ENCODE measurements at regions not wholly inside any gene's neighbourhood (a gene's known extent, or its start where the extent isn't known, plus 50 kb on each side); places are given as distances from the start of the nearest gene placed in this dataset.

DNA sequence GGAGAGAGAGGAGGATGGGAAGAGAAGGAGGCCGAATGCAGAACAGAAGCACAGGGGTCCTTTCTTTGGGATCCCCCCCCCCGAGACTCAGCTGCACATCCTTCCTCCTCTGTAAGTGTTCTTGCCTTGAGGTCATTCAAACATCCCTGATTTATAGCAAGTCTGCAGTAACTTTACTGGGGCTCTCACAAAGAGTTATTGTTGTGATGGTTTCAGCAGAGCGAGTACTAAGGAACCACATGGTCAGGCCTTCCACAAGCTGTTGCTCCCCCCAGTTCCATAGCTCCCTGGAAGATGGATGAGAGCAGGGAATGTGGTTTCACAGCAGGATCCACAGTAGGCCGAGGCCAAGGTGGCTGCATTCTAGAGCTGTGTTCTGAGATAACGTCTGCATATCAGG, 351.4 kb upstream of the CDH4 start:
- no peak for DNase-seq (ENCODE audit: low read depth)

- DNase-seq (ENCODE audit: low read depth): no peak
These were observed 350.2 kb upstream of the CDH4 start for GRCh38 chr20:60901831-60902230.

DNA sequence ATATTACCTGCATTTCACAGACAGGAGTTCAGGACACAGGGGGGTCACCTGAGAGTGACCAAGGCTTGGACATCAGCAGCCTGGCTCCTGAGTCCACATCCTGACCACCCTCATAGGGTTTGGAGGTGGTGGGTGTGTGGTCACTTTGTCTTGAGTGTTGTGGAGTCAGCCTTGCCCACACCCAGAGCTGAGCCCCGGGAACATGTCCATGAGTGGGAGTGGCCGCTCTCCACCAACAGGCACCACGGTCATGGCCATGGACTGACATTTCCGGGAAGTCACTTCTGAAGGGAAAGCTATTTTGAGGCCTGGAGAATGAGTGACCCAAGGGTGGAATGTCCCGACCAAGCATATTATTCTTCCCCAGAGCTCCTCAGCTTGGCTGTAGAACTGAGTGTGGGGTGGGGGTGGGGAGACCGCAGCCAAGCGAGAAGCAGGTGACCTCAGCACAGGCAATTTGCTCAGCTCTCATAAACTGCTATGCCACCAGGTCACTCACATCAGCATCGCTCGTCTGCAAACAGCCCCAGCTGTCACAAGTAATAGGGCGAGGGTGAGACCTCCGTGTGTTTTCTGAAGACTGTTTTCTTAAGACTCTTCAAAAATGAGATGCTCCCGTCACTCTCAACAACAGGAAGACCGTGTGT, 348.6 kb upstream of the CDH4 start:
- no peak for DNase-seq (ENCODE audit: low read depth)

DNA sequence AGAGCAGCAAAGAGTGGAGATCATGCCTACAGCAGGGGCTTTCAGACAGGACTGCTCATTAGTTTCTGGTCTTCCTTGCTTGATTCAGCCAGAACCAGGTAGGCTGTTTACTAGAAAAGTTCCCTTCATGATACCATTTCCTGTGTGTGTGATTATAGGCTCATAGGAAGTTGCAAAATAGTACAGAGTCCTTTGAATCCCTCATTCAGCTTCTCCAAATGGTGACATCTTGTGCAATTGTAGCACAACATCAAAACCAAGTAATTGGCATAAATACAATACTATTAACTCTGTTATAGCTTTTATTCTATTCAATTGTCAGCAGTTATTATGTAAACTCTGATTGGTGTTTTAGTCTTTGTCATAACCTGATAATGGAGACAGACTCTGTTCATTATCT, 347.3 kb upstream of the CDH4 start:
- no peak for DNase-seq (ENCODE audit: low read depth)

- no peak for DNase-seq (ENCODE audit: low read depth)
These were observed 346.1 kb upstream of the CDH4 start for GRCh38 chr20:60905919-60906318.

DNA sequence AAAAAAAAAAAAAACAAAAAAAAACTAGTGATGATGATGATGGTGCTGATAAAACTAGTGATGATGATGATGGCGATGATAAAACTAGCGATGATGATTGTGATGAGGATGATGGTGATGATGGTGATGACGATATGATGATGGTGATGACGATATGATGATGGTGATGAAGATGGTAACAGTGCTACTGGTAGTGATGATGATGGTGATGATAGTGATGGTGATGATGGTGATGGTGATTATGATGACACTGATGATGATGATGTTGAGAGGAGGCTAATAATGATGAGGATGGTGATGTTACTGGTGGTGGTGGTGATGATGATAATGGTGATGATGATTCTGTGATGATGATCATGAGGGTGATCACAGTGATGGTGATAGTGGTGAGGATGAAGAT, 345.5 kb upstream of the CDH4 start:
- no peak for DNase-seq (ENCODE audit: low read depth)

DNA sequence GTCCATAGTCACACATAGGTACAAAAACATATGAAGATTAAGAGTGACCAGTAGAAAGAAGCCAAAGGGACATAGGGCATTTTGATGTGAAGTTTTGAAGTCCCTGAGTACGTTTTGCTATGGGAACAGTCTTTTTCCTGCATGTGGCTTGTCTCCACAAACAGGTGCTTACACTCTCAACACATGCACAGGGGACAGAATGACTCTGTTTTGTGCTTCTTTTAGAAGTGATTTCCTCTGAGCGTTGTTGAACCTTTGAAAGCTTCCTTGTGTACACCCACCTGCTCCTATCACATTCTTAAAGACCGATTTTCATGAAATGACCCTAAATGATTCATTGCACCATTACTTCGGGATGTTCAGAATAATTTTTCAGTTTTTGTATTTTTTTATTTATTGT, 338.8 kb upstream of the CDH4 start:
- DNase-seq (ENCODE audit: low read depth): no peak

DNA sequence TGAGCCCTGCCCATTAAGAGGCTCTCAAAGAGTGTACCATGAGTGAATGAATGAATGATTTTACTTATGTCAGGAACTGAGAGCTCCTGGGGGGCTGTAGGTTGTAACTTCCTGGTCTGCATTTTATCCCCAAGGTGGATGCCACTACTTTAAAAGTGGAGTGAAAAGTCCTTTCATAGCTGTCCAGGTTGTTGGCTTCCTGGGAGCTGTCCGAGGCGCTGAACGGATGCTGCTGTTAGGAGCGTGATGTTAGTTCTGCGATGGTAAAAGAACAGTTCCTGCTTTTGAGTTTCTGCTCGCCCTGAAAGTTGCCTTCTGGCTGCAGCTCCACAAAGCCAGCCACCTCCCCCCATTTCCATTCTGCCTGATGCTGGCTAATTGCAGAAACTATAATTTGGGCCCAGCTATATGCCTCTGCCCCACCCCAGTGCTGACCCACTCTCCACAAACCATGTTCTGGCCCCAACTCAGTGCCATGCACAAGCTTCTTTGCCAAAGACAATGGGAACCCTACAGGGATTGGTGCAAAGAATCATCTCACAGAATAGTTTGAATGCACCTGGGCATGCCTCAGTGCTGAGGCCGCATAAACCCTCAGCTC, 330.9 kb upstream of the CDH4 start:
- DNase-seq (ENCODE audit: low read depth): no peak

GRCh38 chr20:60926831-60927230, 325.2 kb upstream of the CDH4 start:
- no peak for DNase-seq (ENCODE audit: low read depth)

GRCh38 chr20:60928341-60928740, 323.7 kb upstream of the CDH4 start:
- no peak for DNase-seq (ENCODE audit: low read depth)

DNA sequence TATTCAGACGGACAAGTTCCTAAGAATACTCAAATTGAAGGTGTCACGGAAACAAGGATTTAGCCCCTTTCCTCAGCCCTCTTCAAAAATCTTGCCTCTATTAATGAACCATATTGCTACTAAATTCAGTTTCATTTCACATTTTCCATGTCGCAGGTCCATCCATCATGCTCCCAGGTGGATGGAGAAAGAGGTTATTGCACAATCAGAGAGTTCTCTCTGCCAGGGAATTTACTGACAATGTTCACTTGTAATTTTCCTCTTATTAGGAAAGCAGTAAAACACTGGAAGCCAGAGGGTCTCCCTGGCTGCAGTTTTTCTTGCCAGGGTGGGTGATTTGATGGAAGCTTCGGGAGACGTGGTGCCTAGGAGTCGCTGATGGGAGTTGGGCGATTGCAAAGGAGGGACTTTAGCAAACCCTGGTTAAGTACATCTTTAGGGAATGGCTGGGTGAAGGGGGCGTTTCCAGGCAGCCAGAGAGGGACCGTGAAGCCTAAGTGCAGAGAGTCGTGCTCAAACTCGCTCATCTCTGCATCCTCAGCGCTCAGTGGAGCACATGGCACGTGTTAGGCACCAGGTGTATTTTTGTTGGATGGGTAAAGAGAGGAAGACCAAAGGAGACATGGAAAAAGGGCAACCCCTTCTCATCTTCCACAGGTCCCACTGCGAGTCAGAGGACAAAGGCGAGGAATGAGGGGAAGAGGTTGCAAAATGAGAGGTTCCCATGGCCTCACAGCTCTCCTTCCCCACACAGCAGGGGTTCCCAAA, 321.9 kb upstream of the CDH4 start:
- no peak for DNase-seq (ENCODE audit: low read depth)

DNA sequence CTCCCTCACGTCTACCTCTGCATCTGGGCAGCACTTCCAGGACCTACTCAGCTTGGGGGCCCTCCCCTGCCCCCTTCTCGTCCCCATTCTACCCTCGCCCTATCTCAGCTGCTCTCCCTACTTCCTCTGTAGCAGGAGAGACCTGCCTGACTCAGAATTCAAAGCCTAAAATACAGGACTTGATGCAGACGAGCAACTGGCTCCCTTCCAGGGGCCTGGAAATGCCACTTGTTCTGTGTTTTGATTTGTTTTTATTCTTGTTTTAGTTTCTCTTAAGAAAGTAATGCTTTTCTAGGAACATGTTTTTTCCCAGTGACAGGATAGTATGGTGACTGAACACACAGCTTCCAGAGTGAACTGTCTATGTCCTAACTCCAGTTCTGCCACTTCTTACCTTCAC, 320.4 kb upstream of the CDH4 start:
- DNase-seq (ENCODE audit: low read depth): no peak

- DNase-seq (ENCODE audit: low read depth): no peak
These were observed 317.3 kb upstream of the CDH4 start for GRCh38 chr20:60934724-60935123.

DNA sequence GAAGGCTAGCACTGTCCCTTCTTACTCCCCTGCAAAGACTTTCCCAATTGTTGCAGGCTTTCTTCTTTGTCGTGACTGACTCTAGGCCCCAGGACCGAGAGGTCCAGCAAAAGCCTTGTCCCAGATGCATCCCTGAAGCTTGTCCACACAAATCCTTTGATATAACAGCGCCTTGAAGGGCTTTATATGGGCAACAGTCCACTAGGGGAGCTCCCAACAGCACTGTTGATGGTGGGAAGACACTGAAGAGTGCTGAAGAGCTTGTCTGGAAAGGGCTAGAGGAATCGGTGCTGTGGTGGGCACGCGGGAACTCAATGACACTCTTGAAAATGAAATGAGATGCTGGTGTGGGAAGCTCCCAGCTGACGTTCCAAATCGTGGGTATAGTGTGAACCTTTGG, 316.1 kb upstream of the CDH4 start:
- no peak for DNase-seq (ENCODE audit: low read depth)

DNA sequence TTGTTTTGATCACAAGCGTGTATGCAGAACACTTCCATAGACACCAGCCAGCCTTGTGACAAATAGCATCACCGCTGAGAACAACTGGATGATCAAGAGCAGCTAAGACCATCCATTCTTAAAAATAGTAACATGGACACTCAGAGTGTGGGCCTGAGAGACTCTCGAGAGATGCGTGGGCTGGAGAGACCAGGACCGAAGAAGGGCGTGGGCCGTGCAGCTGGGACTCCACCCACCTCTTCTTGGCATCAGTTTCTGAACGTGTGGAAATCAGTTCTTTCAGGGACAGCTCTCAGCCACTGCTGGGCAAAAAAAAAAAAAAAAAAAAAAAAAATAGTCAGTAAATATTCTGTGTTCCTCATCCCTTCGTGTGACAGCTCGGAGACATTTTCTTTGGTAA, 314.5 kb upstream of the CDH4 start:
- DNase-seq (ENCODE audit: low read depth): no peak

DNA sequence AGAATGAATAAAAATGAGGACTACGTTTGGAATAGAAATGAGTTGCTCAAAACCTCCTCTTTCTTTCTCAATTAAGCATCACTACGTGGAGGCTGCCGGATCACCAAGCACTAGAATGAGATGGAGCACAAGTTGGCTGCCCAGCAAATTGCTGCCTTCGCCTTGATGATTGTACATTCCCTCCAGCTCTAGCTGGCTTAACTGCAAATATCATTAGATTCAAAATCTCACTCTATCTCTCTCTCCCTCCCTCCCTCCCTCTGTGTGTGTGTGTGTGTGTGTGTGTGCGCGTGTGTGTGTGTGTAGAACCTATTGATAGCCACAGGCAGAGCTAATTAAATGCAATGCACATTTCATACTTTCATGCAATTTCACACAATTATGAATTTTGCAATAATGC, 310.7 kb upstream of the CDH4 start:
- no peak for DNase-seq (ENCODE audit: low read depth)

DNA sequence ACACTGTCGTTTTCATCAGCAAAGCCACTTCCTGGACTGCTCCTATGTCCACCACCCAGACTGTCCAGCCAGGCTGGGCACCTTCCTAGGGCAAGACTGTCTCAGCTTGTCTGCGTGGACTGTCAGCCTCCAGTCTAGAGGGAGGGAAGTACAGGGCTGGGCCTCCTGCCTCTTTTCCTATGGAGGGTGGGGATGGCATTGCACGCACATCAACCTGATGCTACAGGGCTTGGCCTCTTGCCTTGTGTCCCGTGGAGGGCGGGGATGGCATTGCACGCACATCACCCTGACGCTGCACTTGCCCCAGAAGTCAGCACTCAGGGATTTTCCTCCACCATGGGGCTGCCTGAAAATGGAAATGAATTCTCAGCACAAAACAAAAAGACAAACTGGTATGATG, 304.2 kb upstream of the CDH4 start:
- no peak for DNase-seq (ENCODE audit: low read depth)

- DNase-seq (ENCODE audit: low read depth): no peak
These were observed 303.8 kb upstream of the CDH4 start for GRCh38 chr20:60948224-60948623.

DNA sequence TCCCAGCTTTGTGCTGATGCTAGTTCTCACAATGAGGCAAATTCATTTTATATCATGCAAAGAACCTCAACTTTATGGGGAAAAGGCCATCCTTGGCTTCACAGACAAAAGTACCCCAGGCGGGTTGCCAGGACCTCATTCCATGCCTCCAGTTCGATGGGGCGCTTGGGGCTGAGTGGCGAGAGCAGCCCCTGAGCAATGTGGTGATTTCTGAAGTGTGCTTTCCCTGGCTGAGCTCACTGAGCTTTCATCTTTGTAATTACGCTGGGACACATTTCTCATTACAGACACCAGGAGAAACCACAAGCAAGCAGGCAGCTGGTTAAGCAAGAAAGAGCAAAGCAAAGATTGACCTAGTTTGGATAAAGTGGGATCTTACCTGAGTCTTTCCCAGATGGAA, 301.5 kb upstream of the CDH4 start:
- no peak for DNase-seq (ENCODE audit: low read depth)

DNA sequence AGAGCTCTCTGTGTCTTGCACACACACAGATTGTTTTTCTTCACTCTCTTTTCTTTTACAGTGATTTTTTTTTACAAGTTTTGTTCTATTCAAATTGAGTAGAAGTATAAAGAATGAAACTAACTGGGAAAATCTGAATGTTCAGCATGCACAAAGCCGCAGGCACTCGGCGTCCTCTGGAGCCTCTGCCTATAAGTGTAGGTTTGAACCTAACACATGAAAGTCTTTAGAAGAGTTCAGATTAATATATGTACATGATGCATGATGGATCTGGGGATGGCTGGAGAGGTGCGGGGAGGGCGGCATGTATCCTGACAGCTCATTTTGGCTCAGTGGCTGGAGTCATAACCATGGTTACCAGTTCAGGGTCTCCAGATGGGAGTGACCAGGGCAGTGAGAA, 301.1 kb upstream of the CDH4 start:
- no peak for DNase-seq (ENCODE audit: low read depth)

DNA sequence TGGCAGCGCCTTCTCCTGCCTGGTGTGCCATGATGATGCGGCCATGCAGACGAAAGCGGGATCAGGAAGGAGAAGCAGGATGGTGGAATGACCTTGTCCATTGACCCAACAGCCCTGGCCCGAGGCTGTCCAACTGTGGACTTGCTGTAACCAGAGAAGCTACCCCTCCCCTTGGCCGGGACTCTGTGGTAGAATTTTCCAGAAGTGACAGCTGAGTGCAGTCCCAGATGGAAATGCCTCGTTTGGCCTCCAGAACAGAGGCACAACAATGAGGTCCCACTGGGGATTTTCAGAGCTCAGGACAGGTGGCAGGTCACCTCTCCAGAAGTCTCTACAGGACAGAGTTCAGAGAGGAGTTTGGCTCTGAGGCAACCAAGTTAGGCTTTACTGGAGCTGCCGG, 299.2 kb upstream of the CDH4 start:
- no peak for DNase-seq (ENCODE audit: low read depth)

GRCh38 chr20:60953321-60953720, 298.7 kb upstream of the CDH4 start:
- peak; percentile 16 for DNase-seq (ENCODE audit: low read depth)

DNA sequence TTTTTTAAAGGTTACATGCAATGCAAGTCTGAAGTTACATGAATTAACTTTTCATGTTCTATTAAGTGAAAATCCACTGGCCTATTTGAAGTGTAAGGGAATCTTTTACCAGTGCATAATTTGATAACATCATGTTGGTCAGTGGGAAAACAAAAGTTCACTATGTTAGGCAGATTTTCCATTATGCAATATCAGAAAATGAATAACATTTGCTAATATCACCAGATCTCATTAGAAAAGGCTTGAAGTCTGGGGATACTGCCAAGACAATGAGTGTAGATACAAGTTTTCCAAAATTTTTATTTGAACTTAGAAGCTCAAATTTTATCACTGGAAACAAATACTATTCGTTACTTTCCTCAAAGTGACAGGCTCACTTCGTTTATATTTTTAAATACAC, 296.4 kb upstream of the CDH4 start:
- DNase-seq (ENCODE audit: low read depth): no peak

All from Daoy (cell line).